ENCODE measurements at regions not wholly inside any gene's neighbourhood (a gene's known extent, or its start where the extent isn't known, plus 50 kb on each side); places are given as distances from the start of the nearest gene placed in this dataset.

DNA sequence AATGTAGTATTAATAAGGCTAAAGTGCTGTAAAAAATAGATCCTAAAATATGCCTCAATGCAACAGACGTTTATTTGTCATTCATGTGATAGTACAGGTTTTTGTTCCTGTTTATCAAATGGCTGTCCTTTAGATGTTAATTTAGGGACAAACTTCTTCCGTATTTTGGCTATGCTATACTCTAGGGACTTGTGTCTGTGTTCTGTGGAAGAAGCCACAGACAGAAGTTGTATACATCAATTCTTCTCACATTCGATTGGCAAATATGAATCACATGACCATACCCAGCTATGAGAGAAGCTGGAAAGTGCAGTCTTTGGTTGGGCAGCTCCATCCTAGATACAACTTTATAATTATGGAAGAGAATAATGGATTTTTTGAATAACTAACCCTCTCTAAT is 232.7 kb upstream of the SNX7 start:
- no peak overlapping the region for H3K4me3 ChIP-seq
- no peak overlapping the region for H3K27ac ChIP-seq (replicated peaks)
- no peaks in the 10 kb centered on the region for H3K27me3 ChIP-seq (ENCODE audit: low read depth)
- intact Hi-C loops (cut with micrococcal nuclease): no loop called here
- DNase-seq: no peak
- H3K9me3 ChIP-seq (replicated peaks): no peaks in the 10 kb centered on the region
- no peaks in the 10 kb centered on the region for H3K36me3 ChIP-seq
- TF ChIP-seq, protein P1, sequence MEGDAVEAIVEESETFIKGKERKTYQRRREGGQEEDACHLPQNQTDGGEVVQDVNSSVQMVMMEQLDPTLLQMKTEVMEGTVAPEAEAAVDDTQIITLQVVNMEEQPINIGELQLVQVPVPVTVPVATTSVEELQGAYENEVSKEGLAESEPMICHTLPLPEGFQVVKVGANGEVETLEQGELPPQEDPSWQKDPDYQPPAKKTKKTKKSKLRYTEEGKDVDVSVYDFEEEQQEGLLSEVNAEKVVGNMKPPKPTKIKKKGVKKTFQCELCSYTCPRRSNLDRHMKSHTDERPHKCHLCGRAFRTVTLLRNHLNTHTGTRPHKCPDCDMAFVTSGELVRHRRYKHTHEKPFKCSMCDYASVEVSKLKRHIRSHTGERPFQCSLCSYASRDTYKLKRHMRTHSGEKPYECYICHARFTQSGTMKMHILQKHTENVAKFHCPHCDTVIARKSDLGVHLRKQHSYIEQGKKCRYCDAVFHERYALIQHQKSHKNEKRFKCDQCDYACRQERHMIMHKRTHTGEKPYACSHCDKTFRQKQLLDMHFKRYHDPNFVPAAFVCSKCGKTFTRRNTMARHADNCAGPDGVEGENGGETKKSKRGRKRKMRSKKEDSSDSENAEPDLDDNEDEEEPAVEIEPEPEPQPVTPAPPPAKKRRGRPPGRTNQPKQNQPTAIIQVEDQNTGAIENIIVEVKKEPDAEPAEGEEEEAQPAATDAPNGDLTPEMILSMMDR (IDR thresholded peaks at IDR 0.05; ENCODE audit: borderline replicate concordance): no peak
- no peaks in the 10 kb centered on the region for H3K4me1 ChIP-seq

DNA sequence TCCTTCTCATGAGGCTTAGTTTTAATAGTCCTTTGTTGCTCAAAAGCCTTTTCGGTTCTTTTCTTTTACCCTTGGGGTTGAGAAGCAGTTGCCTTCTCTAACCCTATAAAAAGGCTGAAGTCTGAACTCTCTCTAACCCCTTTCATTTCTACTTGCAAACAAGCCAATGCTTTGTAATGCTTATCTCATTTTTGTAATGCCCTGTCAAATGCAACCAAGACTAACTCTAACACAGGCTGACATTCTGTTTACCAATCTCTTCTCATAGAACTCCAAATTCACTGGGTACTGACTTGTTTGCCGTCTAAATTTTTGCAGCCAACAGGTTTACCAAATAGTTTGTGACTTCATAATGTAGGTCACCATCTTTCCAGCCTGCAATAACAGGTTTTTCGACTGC is 233.9 kb upstream of the SNX7 start:
- no peaks in the 10 kb centered on the region for H3K36me3 ChIP-seq
- H3K9me3 ChIP-seq (replicated peaks): no peaks in the 10 kb centered on the region
- H3K27me3 ChIP-seq (ENCODE audit: low read depth): no peaks in the 10 kb centered on the region
- no peak for DNase-seq
- no peaks in the 10 kb centered on the region for H3K4me1 ChIP-seq
- H3K27ac ChIP-seq (replicated peaks): no peak overlapping the region
- H3K4me3 ChIP-seq: no peak overlapping the region
- intact Hi-C loops (cut with micrococcal nuclease): no loop called here
- TF ChIP-seq, protein P1 (IDR thresholded peaks at IDR 0.05; ENCODE audit: borderline replicate concordance): no peak

DNA sequence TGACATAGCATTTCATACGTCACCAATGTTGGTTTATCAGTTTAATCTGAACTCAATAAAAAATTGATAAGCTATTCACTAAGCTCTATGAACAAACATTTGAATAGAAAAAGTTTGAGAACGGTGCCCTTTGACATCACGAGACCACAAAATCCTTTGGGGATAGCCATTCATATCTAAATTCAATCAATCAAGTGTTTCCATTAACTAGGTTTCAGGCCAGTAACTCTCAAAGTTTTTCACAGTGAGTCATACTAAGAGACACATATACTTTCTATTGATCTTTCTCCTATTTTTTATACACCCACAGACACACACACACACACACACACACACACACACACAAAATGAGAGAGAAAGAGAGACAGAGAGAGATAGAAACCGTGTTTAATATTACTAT is 235.4 kb upstream of the SNX7 start:
- no peaks in the 10 kb centered on the region for H3K4me1 ChIP-seq
- intact Hi-C loops (cut with micrococcal nuclease): no loop called here
- no peaks in the 10 kb centered on the region for H3K36me3 ChIP-seq
- no peaks in the 10 kb centered on the region for H3K27me3 ChIP-seq (ENCODE audit: low read depth)
- H3K27ac ChIP-seq (replicated peaks): no peak overlapping the region
- H3K4me3 ChIP-seq: no peak overlapping the region
- no peaks in the 10 kb centered on the region for H3K9me3 ChIP-seq (replicated peaks)
- TF ChIP-seq, protein P1 (IDR thresholded peaks at IDR 0.05; ENCODE audit: borderline replicate concordance): no peak
- no peak for DNase-seq

DNA sequence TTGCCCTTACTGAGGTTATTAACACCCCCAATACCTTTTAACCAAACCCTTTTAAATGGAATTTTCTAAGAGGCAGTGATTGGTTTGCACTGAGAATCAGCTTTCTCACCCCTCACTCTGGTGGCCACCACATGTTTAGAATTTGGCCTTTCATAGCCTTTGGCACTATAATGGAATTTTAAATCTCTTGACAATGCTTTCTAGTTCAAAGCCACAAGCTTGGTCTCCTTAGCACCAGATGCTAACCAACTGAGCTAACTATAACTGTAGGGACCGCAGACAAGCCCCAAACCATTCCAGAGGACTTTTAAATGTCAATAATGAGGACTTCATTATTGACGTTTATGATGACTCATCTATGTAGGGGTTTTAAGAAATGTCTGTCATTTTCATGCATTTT is 238.7 kb upstream of the SNX7 start:
- H3K4me1 ChIP-seq: no peaks in the 10 kb centered on the region
- H3K36me3 ChIP-seq: no peaks in the 10 kb centered on the region
- no peak for DNase-seq
- TF ChIP-seq, protein P1 (IDR thresholded peaks at IDR 0.05; ENCODE audit: borderline replicate concordance): no peak
- H3K4me3 ChIP-seq: no peak overlapping the region
- H3K9me3 ChIP-seq (replicated peaks): no peaks in the 10 kb centered on the region
- intact Hi-C loops (cut with micrococcal nuclease): no loop called here
- H3K27me3 ChIP-seq (ENCODE audit: low read depth): no peaks in the 10 kb centered on the region
- H3K27ac ChIP-seq (replicated peaks): no peak overlapping the region

DNA sequence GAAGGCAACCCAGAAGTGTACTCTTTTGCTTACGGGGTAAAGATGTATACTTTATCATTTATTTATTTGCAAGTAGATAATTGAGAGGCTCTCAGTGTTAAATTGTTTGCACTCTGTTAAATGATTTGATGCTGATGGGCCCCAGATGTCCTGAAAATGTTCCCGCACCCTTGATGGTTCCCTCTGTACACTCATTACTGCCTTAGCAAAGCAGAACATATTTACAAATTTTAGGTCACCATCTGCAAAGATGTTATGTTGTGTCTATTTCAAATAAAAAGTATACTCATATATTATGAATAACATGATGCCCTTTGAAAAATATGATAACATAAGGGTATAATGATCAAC is 240.5 kb upstream of the SNX7 start:
- no peak overlapping the region for H3K4me3 ChIP-seq
- no peaks in the 10 kb centered on the region for H3K4me1 ChIP-seq
- no peak overlapping the region for H3K27ac ChIP-seq (replicated peaks)
- H3K27me3 ChIP-seq (ENCODE audit: low read depth): no peaks in the 10 kb centered on the region
- no peak for DNase-seq
- no peaks in the 10 kb centered on the region for H3K9me3 ChIP-seq (replicated peaks)
- TF ChIP-seq, protein P1 (IDR thresholded peaks at IDR 0.05; ENCODE audit: borderline replicate concordance): no peak
- no peaks in the 10 kb centered on the region for H3K36me3 ChIP-seq
- intact Hi-C loops (cut with micrococcal nuclease): no loop called here

All from left ventricle myocardium inferior (tissue), 1 donor.